Esophagus squamous epithelium (tissue), 4 donors: ENCODE measurements at regions not wholly inside any gene's neighbourhood (a gene's known extent, or its start where the extent isn't known, plus 50 kb on each side); places are given as distances from the start of the nearest gene placed in this dataset.

ENCODE experiments used
- CTCF ChIP-seq, 6 experiments: fragments of 450-650 bp in 4 of 6; fragments of 200-600 bp in 2 of 6; sonication (generic) in 2 of 6; IDR thresholded peaks; one replicate each; pipeline ENCODE4 v1.5.1; 2016 to 2019; ENCODE audit warnings: antibody characterized with exemption in 6 of 6, mild to moderate bottlenecking in 4 of 6, moderate library complexity in 4 of 6
- POLR2A ChIP-seq, 4 donors: fragments of 450-650 bp; IDR thresholded peaks; one replicate each; pipeline ENCODE4 v1.6.1; 2017; ENCODE audit warnings: antibody characterized with exemption in 4 of 4, mild to moderate bottlenecking in 4 of 4, moderate library complexity in 3 of 4

GRCh38 chr1:22373252-22373651, 78.4 kb upstream of the ZBTB40 start:
- no peak for TF ChIP-seq CTCF (IDR thresholded peaks at IDR 0.05)
- no peak for TF ChIP-seq POLR2A (IDR thresholded peaks at IDR 0.05)
